ENCODE measurements at regions not wholly inside any gene's neighbourhood (a gene's known extent, or its start where the extent isn't known, plus 50 kb on each side); places are given as distances from the start of the nearest gene placed in this dataset.
A peak's percentile ranks its signal among the peaks of the same experiment; 100 is the strongest.

DNA sequence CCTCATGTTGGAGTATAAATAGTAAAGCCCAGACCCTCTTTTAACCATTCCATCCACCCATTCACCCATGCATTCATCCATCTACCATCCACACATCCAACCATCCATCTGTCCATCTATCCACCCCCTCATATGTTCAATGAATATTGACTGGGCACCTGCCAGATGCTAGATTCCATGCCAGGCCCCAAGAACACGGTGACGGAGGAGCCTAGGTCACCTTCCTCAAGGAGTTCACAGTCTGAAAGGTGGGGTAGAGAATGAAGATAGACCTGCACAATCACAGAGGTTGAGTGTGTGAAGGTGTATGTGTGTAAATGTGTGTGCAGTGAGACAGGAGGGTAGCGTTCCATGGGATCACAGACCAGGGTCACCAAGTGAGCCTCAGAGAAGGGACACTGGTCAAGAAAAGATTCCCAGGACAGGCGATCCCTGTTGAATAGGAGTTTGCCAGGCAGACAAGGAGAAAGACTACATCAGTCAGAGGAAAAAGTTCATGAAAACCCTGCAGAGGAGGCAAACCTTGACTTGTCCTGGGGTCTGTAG, 287.2 kb downstream of the CYP26B1 start:
- Histone ChIP-seq H3K27ac (no peak overlapping the region), H3K4me3 (replicated peaks in 1 of 3) (no peak overlapping the region), H3K9me3 (no peaks in the 10 kb centered on the region), H3K27me3 (no peaks in the 10 kb centered on the region), H3K36me3 (no peaks in the 10 kb centered on the region), H3K4me1 (no peaks in the 10 kb centered on the region)
- TF ChIP-seq, protein P1, sequence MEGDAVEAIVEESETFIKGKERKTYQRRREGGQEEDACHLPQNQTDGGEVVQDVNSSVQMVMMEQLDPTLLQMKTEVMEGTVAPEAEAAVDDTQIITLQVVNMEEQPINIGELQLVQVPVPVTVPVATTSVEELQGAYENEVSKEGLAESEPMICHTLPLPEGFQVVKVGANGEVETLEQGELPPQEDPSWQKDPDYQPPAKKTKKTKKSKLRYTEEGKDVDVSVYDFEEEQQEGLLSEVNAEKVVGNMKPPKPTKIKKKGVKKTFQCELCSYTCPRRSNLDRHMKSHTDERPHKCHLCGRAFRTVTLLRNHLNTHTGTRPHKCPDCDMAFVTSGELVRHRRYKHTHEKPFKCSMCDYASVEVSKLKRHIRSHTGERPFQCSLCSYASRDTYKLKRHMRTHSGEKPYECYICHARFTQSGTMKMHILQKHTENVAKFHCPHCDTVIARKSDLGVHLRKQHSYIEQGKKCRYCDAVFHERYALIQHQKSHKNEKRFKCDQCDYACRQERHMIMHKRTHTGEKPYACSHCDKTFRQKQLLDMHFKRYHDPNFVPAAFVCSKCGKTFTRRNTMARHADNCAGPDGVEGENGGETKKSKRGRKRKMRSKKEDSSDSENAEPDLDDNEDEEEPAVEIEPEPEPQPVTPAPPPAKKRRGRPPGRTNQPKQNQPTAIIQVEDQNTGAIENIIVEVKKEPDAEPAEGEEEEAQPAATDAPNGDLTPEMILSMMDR (IDR thresholded peaks at IDR 0.05): no peak
- TF ChIP-seq POLR2A (IDR thresholded peaks at IDR 0.05): no peak
- intact Hi-C loops (cut with DNase I): no loop called here
- DNase-seq: no peak
- 91 to 98% methylated on average over 4 of the region's 4 CpGs for WGBS, 2 donors

DNA sequence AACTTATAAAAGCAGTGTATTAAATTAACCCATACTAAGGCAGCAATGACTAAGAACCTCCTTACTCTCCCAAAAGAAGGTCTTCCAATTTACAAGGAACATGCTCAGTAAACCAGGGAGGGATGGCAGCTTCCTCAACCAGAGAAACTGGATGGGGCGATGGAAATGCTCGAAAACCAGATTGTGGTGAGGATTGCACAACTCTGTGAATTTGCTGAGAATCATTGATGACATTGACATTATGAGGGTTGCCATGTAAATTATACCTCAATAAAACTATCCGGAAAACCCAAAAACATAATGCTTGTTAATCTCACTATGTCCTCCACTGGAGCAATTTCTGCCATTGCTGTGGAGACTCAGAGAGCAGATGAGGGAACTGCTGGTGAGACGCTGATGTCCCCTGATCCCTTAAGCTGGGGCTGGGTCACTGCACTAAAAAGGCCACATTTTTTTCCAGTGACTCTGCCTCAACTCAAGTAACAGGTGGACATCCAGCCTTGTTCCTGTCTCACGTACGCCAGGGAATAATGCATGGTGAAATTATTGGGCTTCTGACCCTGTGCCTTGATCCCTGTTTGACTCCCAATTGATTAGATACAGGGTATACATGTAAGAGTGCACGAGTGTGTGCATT, 288.3 kb downstream of the CYP26B1 start:
- H3K9me3 ChIP-seq: no peaks in the 10 kb centered on the region
- intact Hi-C loops (cut with DNase I): no loop called here
- TF ChIP-seq, protein P1 (IDR thresholded peaks at IDR 0.05): no peak
- no peak for TF ChIP-seq POLR2A (IDR thresholded peaks at IDR 0.05)

DNA sequence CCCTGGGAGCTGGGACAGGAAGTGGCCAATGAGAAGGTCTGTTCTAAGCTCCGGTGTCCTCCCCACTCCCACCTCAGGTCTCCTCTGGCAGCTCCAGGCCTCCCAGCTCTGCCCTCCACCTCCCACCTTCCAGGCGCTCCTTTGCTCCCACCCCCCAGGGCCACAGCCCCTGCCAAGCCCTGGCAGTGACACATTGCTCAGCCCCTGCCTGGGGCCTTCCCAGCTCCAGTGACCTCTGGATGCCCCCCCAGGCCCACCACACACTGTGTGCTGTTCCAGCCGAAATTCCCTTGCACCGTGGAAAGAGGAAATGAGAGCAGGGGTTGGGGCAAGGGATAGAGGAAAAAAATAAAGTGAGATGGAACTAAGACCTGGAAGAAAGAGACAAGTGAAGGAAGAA, 289.6 kb downstream of the CYP26B1 start:
- intact Hi-C loops (cut with DNase I): no loop called here
- 76% methylated on average over 4 of the region's 4 CpGs for WGBS, 2 donors
- Histone ChIP-seq H3K27ac (no peak overlapping the region), H3K9me3 (no peaks in the 10 kb centered on the region), H3K4me1 (no peaks in the 10 kb centered on the region), H3K4me3 (replicated peaks in 1 of 3) (no peak overlapping the region), H3K27me3 (no peaks in the 10 kb centered on the region), H3K36me3 (no peaks in the 10 kb centered on the region)
- TF ChIP-seq, protein P1 (IDR thresholded peaks at IDR 0.05): no peak
- DNase-seq: no peak

More for the DNA sequence above, 288.3 kb downstream of the CYP26B1 start:
- DNase-seq: no peak
- WGBS, 2 donors: 91 to 92% methylated on average over 7 of the region's 7 CpGs
- no peak overlapping the region for H3K27ac ChIP-seq
- H3K36me3 ChIP-seq: no peaks in the 10 kb centered on the region
- H3K27me3 ChIP-seq: no peaks in the 10 kb centered on the region
- H3K4me1 ChIP-seq: no peaks in the 10 kb centered on the region
- H3K4me3 ChIP-seq (replicated peaks in 1 of 3): no peak overlapping the region

DNA sequence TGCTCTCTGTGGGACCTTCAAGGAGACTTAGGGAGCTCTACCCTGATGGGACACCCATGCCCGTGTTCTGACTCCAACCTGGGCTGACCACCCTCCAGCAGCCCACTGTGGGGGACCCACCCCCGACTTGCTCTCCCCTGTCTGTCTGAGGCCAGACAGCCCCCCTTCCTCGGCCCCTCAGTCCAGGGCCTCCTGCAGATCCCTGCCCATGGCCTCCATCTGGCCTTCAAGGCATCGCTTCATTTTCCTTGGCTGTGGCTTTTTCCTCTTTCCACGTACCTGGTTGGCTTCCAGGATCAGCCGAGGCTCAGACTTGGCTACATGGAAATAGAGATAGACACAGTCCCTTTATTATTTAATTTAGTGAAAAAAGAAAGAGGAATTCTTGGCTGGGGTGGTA, 290.0 kb downstream of the CYP26B1 start:
- H3K4me3 ChIP-seq (replicated peaks in 1 of 3): no peak overlapping the region
- no peak for DNase-seq
- H3K27ac ChIP-seq: no peak overlapping the region
- H3K36me3 ChIP-seq: no peaks in the 10 kb centered on the region
- H3K27me3 ChIP-seq: no peaks in the 10 kb centered on the region
- intact Hi-C loops (cut with DNase I): no loop called here
- no peaks in the 10 kb centered on the region for H3K4me1 ChIP-seq
- whole genome bisulfite sequencing, 2 donors: 76 to 86% methylated on average over 6 of the region's 6 CpGs
- no peaks in the 10 kb centered on the region for H3K9me3 ChIP-seq
- no peak for TF ChIP-seq POLR2A (IDR thresholded peaks at IDR 0.05)
- TF ChIP-seq, protein P1 (IDR thresholded peaks at IDR 0.05): no peak

DNA sequence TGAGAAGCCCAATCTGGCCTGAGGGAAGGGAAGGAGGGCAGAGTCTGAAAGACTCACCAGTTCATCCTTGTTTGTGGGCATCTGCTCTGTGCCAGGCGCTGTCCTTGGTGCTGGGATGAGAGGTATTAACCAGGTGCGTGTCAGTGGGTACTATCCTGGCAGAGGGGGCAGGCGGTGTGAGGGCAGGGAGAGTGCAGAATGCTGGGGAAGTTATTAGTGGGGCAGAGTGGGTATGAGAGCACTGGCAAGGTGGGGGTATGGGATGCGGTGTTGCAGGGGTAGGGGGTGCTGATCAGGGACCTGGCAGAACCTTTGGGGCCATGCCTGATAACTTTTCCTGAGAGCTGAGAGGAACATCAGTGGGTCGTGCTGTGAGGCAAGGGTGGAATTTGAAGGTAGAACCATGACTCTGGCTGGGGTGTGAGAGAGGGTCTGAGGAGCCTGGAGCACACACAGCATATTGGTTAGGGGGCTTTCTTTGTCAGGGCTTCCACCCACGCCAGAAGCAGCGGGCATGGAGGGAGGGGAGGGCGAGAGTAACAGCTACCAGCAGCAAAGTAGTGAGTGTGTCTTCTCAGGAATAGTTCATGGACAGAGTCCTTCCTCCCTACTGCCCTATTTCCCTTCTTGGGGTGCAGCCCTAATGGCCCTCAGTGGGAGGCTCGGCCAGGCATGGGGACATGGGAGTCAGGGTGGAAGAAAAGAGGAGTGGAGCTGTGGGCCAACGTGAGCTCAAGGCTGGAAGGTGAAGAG, 290.7 kb downstream of the CYP26B1 start:
- WGBS, 2 donors: 78 to 82% methylated on average over 10 of the region's 10 CpGs
- intact Hi-C loops (cut with DNase I): no loop called here
- H3K4me3 ChIP-seq (replicated peaks in 1 of 3): no peak overlapping the region
- no peaks in the 10 kb centered on the region for H3K27me3 ChIP-seq
- DNase-seq: peak in 1 of 2 donors; percentile 13
- no peaks in the 10 kb centered on the region for H3K4me1 ChIP-seq
- H3K36me3 ChIP-seq: no peaks in the 10 kb centered on the region
- H3K9me3 ChIP-seq: no peaks in the 10 kb centered on the region
- H3K27ac ChIP-seq: no peak overlapping the region
- TF ChIP-seq POLR2A (IDR thresholded peaks at IDR 0.05): no peak
